BLaER1 treated with 17β-estradiol and CSF1 and Interleukin-3, amounts not matched to agents 10 nM and 100 nM (cell line): ENCODE measurements at regions not wholly inside any gene's neighbourhood (a gene's known extent, or its start where the extent isn't known, plus 50 kb on each side); places are given as distances from the start of the nearest gene placed in this dataset.

Experiments used
- H3K27ac ChIP-seq, 11 experiments: shearing (Covaris generic); formaldehyde crosslinking; 2 replicates each; pipeline ENCODE4 v1.8.1; 2022
- H3K27me3 ChIP-seq, 11 experiments: shearing (Covaris generic); formaldehyde crosslinking; 2 replicates each; pipeline ENCODE4 v1.8.1; 2022
- H3K36me3 ChIP-seq, 11 experiments: shearing (Covaris generic); formaldehyde crosslinking; 2 replicates each; pipeline ENCODE4 v1.8.1; 2022
- H3K4me1 ChIP-seq, 10 experiments: shearing (Covaris generic); formaldehyde crosslinking; 2 replicates each; pipeline ENCODE4 v1.8.1; 2022
- H3K4me2 ChIP-seq, 11 experiments: shearing (Covaris generic); formaldehyde crosslinking; 2 replicates each; pipeline ENCODE4 v1.8.1; 2022
- H3K4me3 ChIP-seq, 10 experiments: shearing (Covaris generic); formaldehyde crosslinking; 2 replicates each; pipeline ENCODE4 v1.8.1; 2022
- H3K9ac ChIP-seq, 11 experiments: shearing (Covaris generic); formaldehyde crosslinking; 2 replicates each; pipeline ENCODE4 v1.8.1; 2022
- H3K9me3 ChIP-seq, 11 experiments: shearing (Covaris generic); formaldehyde crosslinking; replicated peaks in 1 of 11; 2 replicates each; pipeline ENCODE4 v1.8.1; 2022
- H4K20me1 ChIP-seq, 11 experiments: shearing (Covaris generic); formaldehyde crosslinking; 2 replicates each; pipeline ENCODE4 v1.8.1; 2022
- Cebpa-rat ChIP-seq, 11 experiments: shearing (Covaris generic); IDR thresholded peaks; 2 replicates each; pipeline ENCODE4 v1.8.1; 2022

GRCh38 chr18:56158676-56159075, 479.7 kb downstream of the TXNL1 start:
- no peaks in the 10 kb centered on the region for H3K36me3 ChIP-seq
- H3K4me2 ChIP-seq: no peak overlapping the region
- TF ChIP-seq Cebpa-rat (IDR thresholded peaks at IDR 0.05): no peak
- no peaks in the 10 kb centered on the region for H3K4me1 ChIP-seq
- no peak overlapping the region for H3K4me3 ChIP-seq
- H3K9ac ChIP-seq: no peak overlapping the region
- no peaks in the 10 kb centered on the region for H4K20me1 ChIP-seq
- H3K9me3 ChIP-seq: no peaks in the 10 kb centered on the region; a peak in 1 of 22 replicates
- no peak overlapping the region for H3K27ac ChIP-seq
- no peaks in the 10 kb centered on the region for H3K27me3 ChIP-seq

GRCh38 chr18:56157541-56157940, 480.9 kb downstream of the TXNL1 start:
- no peak overlapping the region for H3K4me3 ChIP-seq
- H3K9me3 ChIP-seq: no peaks in the 10 kb centered on the region; a peak in 1 of 22 replicates
- no peak overlapping the region for H3K27ac ChIP-seq
- no peak overlapping the region for H3K4me2 ChIP-seq
- H3K4me1 ChIP-seq: no peaks in the 10 kb centered on the region
- no peaks in the 10 kb centered on the region for H4K20me1 ChIP-seq
- no peaks in the 10 kb centered on the region for H3K27me3 ChIP-seq
- no peak overlapping the region for H3K9ac ChIP-seq
- TF ChIP-seq Cebpa-rat (IDR thresholded peaks at IDR 0.05): no peak
- H3K36me3 ChIP-seq: no peaks in the 10 kb centered on the region

- H3K27ac ChIP-seq: no peak overlapping the region
- H3K4me2 ChIP-seq: no peak overlapping the region
- no peaks in the 10 kb centered on the region for H4K20me1 ChIP-seq
- no peaks in the 10 kb centered on the region for H3K27me3 ChIP-seq
- no peaks in the 10 kb centered on the region for H3K36me3 ChIP-seq
- TF ChIP-seq Cebpa-rat (IDR thresholded peaks at IDR 0.05): no peak
- no peak overlapping the region for H3K4me3 ChIP-seq
- H3K9me3 ChIP-seq: no peaks in the 10 kb centered on the region; a peak in 1 of 22 replicates
- H3K9ac ChIP-seq: no peak overlapping the region
- H3K4me1 ChIP-seq: no peaks in the 10 kb centered on the region
These were observed 485.7 kb downstream of the TXNL1 start for GRCh38 chr18:56152551-56153310.

GRCh38 chr18:56148373-56148772, 490.0 kb downstream of the TXNL1 start:
- Histone ChIP-seq H3K27me3 (no peaks in the 10 kb centered on the region), H3K36me3 (no peaks in the 10 kb centered on the region), H3K4me2 (no peak overlapping the region), H3K4me3 (no peak overlapping the region), H3K9me3 (peaks cover 0 to 10% (median 4%) of the 10 kb centered on the region in 11 experiments; a peak in 5 of 22 replicates), H3K4me1 (no peaks in the 10 kb centered on the region), H3K9ac (no peak overlapping the region), H4K20me1 (no peaks in the 10 kb centered on the region), H3K27ac (no peak overlapping the region)
- TF ChIP-seq Cebpa-rat (IDR thresholded peaks at IDR 0.05): no peak

GRCh38 chr18:56146565-56146964, 491.8 kb downstream of the TXNL1 start:
- H3K9me3 ChIP-seq: peaks cover 0 to 10% (median 4%) of the 10 kb centered on the region in 11 experiments; a peak in 5 of 22 replicates
- H3K4me2 ChIP-seq: no peak overlapping the region
- no peaks in the 10 kb centered on the region for H3K36me3 ChIP-seq
- H3K9ac ChIP-seq: no peak overlapping the region
- H4K20me1 ChIP-seq: no peaks in the 10 kb centered on the region
- no peaks in the 10 kb centered on the region for H3K27me3 ChIP-seq
- no peaks in the 10 kb centered on the region for H3K4me1 ChIP-seq
- no peak overlapping the region for H3K27ac ChIP-seq
- no peak for TF ChIP-seq Cebpa-rat (IDR thresholded peaks at IDR 0.05)
- H3K4me3 ChIP-seq: no peak overlapping the region

GRCh38 chr18:56142001-56142400, 496.4 kb downstream of the TXNL1 start:
- H3K9ac ChIP-seq: no peak overlapping the region
- TF ChIP-seq Cebpa-rat (IDR thresholded peaks at IDR 0.05): no peak
- H3K9me3 ChIP-seq: peaks cover 0 to 10% (median 4%) of the 10 kb centered on the region in 11 experiments; a peak in 4 of 22 replicates
- H3K4me1 ChIP-seq: peaks cover 0 to 5% (median 0%) of the 10 kb centered on the region in 10 experiments; a peak in 2 of 20 replicates
- no peak overlapping the region for H3K4me3 ChIP-seq
- H3K36me3 ChIP-seq: no peaks in the 10 kb centered on the region
- no peaks in the 10 kb centered on the region for H4K20me1 ChIP-seq
- no peak overlapping the region for H3K27ac ChIP-seq
- H3K27me3 ChIP-seq: no peaks in the 10 kb centered on the region
- H3K4me2 ChIP-seq: no peak overlapping the region

- Histone ChIP-seq H3K4me1 (peaks cover 0 to 5% (median 0%) of the 10 kb centered on the region in 10 experiments; a peak in 2 of 20 replicates), H3K27me3 (no peaks in the 10 kb centered on the region), H3K4me2 (no peak overlapping the region), H4K20me1 (no peaks in the 10 kb centered on the region), H3K9ac (no peak overlapping the region), H3K27ac (no peak overlapping the region), H3K9me3 (peaks cover 0 to 6% (median 0%) of the 10 kb centered on the region in 11 experiments; a peak in 4 of 22 replicates), H3K36me3 (no peaks in the 10 kb centered on the region), H3K4me3 (no peak overlapping the region)
- no peak for TF ChIP-seq Cebpa-rat (IDR thresholded peaks at IDR 0.05)
These were observed 498.6 kb downstream of the TXNL1 start for GRCh38 chr18:56139792-56140254.

GRCh38 chr18:56139372-56139771, 499.0 kb downstream of the TXNL1 start:
- H3K27ac ChIP-seq: no peak overlapping the region
- no peaks in the 10 kb centered on the region for H3K27me3 ChIP-seq

GRCh38 chr18:56136105-56136504, 502.3 kb downstream of the TXNL1 start:
- H3K9ac ChIP-seq: no peak overlapping the region
- no peaks in the 10 kb centered on the region for H4K20me1 ChIP-seq
- no peaks in the 10 kb centered on the region for H3K36me3 ChIP-seq
- H3K27me3 ChIP-seq: no peaks in the 10 kb centered on the region
- H3K9me3 ChIP-seq: no peaks in the 10 kb centered on the region
- no peak overlapping the region for H3K27ac ChIP-seq
- H3K4me1 ChIP-seq: peaks cover 0 to 5% (median 0%) of the 10 kb centered on the region in 10 experiments; a peak in 2 of 20 replicates
- H3K4me3 ChIP-seq: no peak overlapping the region
- H3K4me2 ChIP-seq: no peak overlapping the region
- TF ChIP-seq Cebpa-rat (IDR thresholded peaks at IDR 0.05): no peak

More at GRCh38 chr18:56139372-56139771, 499.0 kb downstream of the TXNL1 start:
- TF ChIP-seq Cebpa-rat (IDR thresholded peaks at IDR 0.05): no peak
- Histone ChIP-seq H4K20me1 (no peaks in the 10 kb centered on the region), H3K9ac (no peak overlapping the region), H3K4me3 (no peak overlapping the region), H3K9me3 (peaks cover 0 to 2% (median 0%) of the 10 kb centered on the region in 11 experiments; a peak in 2 of 22 replicates), H3K36me3 (no peaks in the 10 kb centered on the region), H3K4me2 (no peak overlapping the region), H3K4me1 (peaks cover 0 to 5% (median 0%) of the 10 kb centered on the region in 10 experiments; a peak in 2 of 20 replicates)

- Histone ChIP-seq H4K20me1 (no peaks in the 10 kb centered on the region), H3K4me2 (no peak overlapping the region), H3K4me3 (no peak overlapping the region), H3K36me3 (no peaks in the 10 kb centered on the region), H3K9ac (no peak overlapping the region), H3K9me3 (no peaks in the 10 kb centered on the region), H3K27ac (no peak overlapping the region), H3K4me1 (peaks cover 0 to 19% (median 6%) of the 10 kb centered on the region in 10 experiments; a peak in 9 of 20 replicates), H3K27me3 (no peaks in the 10 kb centered on the region)
- TF ChIP-seq Cebpa-rat (IDR thresholded peaks at IDR 0.05): no peak
These were observed 507.9 kb downstream of the TXNL1 start for GRCh38 chr18:56130481-56130880.
